Thyroid gland (tissue), 4 donors: ENCODE measurements at regions not wholly inside any gene's neighbourhood (a gene's known extent, or its start where the extent isn't known, plus 50 kb on each side); places are given as distances from the start of the nearest gene placed in this dataset.

ENCODE experiments used
- CTCF ChIP-seq, 6 experiments: fragments of 200-600 bp in 3 of 6; fragments of 450-650 bp in 3 of 6; sonication (generic) in 3 of 6; IDR thresholded peaks; one replicate each; pipeline ENCODE4 v1.5.1; 2016 to 2019; ENCODE audit warnings: antibody characterized with exemption in 6 of 6, mild to moderate bottlenecking in 2 of 6, inconsistent platforms in 1 of 6, moderate library complexity in 1 of 6
- POLR2A ChIP-seq, 2 donors: fragments of 450-650 bp; IDR thresholded peaks; one replicate each; pipeline ENCODE4 v1.6.1; 2017; ENCODE audit warnings: antibody characterized with exemption in 2 of 2, mild to moderate bottlenecking in 2 of 2, moderate library complexity in 1 of 2

GRCh38 chr16:54434859-54435258 is 148.3 kb upstream of the IRX3 start:
- no peak for TF ChIP-seq CTCF (IDR thresholded peaks at IDR 0.05)
- TF ChIP-seq POLR2A (IDR thresholded peaks at IDR 0.05) = no peak
